ENCODE measurements at regions not wholly inside any gene's neighbourhood (a gene's known extent, or its start where the extent isn't known, plus 50 kb on each side); places are given as distances from the start of the nearest gene placed in this dataset.

- TF ChIP-seq CTCF (conservative IDR thresholded peaks at IDR 0.05; ENCODE audit: low read depth, low read length): no peak
- no peak for TF ChIP-seq MAZ (IDR thresholded peaks at IDR 0.05; ENCODE audit: borderline replicate concordance, low read depth, low read length)
- no peak for TF ChIP-seq POLR2A (IDR thresholded peaks at IDR 0.05; ENCODE audit: low read depth, low read length)
- no peak for TF ChIP-seq FOS (IDR thresholded peaks at IDR 0.05; ENCODE audit: low read depth, low read length)
- no peak for TF ChIP-seq RAD21 (IDR thresholded peaks at IDR 0.05; ENCODE audit: low read length)
These were observed 137.7 kb downstream of the CD8B2 start for GRCh38 chr2:106624787-106625380.

Data from IMR-90 (cell line).